ENCODE measurements at regions not wholly inside any gene's neighbourhood (a gene's known extent, or its start where the extent isn't known, plus 50 kb on each side); places are given as distances from the start of the nearest gene placed in this dataset.

DNA sequence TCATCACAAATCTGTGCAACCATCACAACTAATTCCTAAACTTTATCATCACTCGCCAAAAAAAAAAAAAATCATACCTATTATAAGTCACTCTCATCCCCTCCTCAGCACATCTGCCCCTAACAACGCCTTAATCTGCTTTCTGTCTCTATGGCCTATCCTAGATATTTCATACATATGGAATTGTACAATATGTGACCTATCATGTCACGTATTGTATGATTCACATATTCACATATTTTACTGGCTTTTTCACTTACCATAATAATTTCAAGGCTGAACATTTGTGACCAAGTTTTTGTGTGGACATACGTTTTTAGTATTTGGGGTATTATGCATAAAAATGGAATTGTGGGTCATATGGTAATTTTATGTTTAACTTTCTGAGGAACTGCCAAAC, 400.7 kb downstream of the DAD1 start:
- Histone ChIP-seq H2AK5ac (ENCODE audit: low read depth, low read length) (no peak overlapping the region), H3K14ac (replicated peaks; ENCODE audit: low read depth, low read length) (no peak overlapping the region), H3K4me1 (ENCODE audit: control insufficient read depth, insufficient read depth, low read length) (peaks cover 13% of the 10 kb centered on the region), H3K36me3 (ENCODE audit: control insufficient read depth, insufficient read depth, low read length) (no peaks in the 10 kb centered on the region), H3K9me1 (ENCODE audit: insufficient read depth, low read length) (peaks cover 7% of the 10 kb centered on the region), H2AK9ac (replicated peaks; ENCODE audit: low read depth, low read length, poor library complexity) (no peak overlapping the region), H3K27me3 (ENCODE audit: control insufficient read depth, insufficient read depth, low read length) (no peaks in the 10 kb centered on the region), H3K4me2 (ENCODE audit: low read depth, low read length) (no peak overlapping the region), H3K4ac (ENCODE audit: low read depth, low read length) (peak overlapping the region; percentile 59; the same call in 1 of the 2 replicates), H3K9me3 (ENCODE audit: control insufficient read depth, insufficient read depth, low read length) (no peaks in the 10 kb centered on the region), H2BK120ac (ENCODE audit: low read depth, low read length) (peak overlapping the region; percentile 72; the same call in 1 of the 2 replicates), H3K18ac (ENCODE audit: low read depth, low read length) (peak overlapping the region; percentile 84; the same call in 1 of the 2 replicates), H2BK5ac (ENCODE audit: low read depth, low read length, poor library complexity, severe bottlenecking) (peak overlapping the region; percentile 75), H3K27ac (ENCODE audit: insufficient read depth, low read length) (no peak overlapping the region), H3K4me3 (ENCODE audit: insufficient read depth, low read depth, low read length) (no peak overlapping the region), H3K23ac (ENCODE audit: low read depth, low read length) (no peak overlapping the region), H4K5ac (ENCODE audit: low read depth, low read length) (no peak overlapping the region), H4K20me1 (ENCODE audit: insufficient read depth, low read length) (no peaks in the 10 kb centered on the region), H3K56ac (ENCODE audit: extremely low read depth, insufficient read depth, low read length) (no peak overlapping the region), H3K79me1 (ENCODE audit: low read depth in 1 of 2, low read length in 2 of 2) (no peaks in the 10 kb centered on the region), H4K91ac (ENCODE audit: insufficient read depth, low read depth, low read length) (no peak overlapping the region), H2BK15ac (ENCODE audit: low read depth, low read length) (peak overlapping the region; percentile 94; the same call in 1 of the 3 replicates), H4K8ac (ENCODE audit: low read depth in 2 of 2, low read length in 2 of 2) (peak overlapping the region in 1 of 2 experiments; percentile 67; a peak in 1 of 4 replicates), H2BK20ac (ENCODE audit: low read depth, low read length) (peak overlapping the region; percentile 73; the same call in 1 of the 2 replicates), H3K9ac (ENCODE audit: low read depth, low read length) (no peak overlapping the region), H2AFZ (replicated peaks; ENCODE audit: low read length, poor library complexity) (no peak overlapping the region)
- in situ Hi-C loops (cut with MboI; ENCODE audit: low sequenced_read_pairs), result no loop called here
- peak; percentile 85 for DNase-seq
- ChIA-PET POLR2A (ENCODE audit: unreplicated experiment) (no interaction called here), CTCF (no interaction called here)
- no TSS peak for BruUV-seq (replicated peaks)
- intact Hi-C loops (cut with micrococcal nuclease), result no loop called here
- WGBS, 2 experiments (ENCODE audit: extremely low coverage in 2 of 2, insufficient read length in 1 of 2), result 100% methylated on average over 1 of the region's 4 CpGs; no CpG with 5 or more reads in 1 of the 2 experiments
- dilution Hi-C loops (cut with HindIII; ENCODE audit: low sequenced_read_pairs, unreplicated experiment), result no loop called here
- no peak for TF ChIP-seq POLR2A (IDR thresholded peaks at IDR 0.05; ENCODE audit: low read depth, low read length)
- TF ChIP-seq RCOR1 (IDR thresholded peaks at IDR 0.05; ENCODE audit: insufficient replicate concordance, low read length), result no peak
- no peak for TF ChIP-seq MAFK (IDR thresholded peaks at IDR 0.05; ENCODE audit: low read depth, low read length)
- no peak for TF ChIP-seq RAD21 (IDR thresholded peaks at IDR 0.05; ENCODE audit: low read length)
- TF ChIP-seq, protein P1, sequence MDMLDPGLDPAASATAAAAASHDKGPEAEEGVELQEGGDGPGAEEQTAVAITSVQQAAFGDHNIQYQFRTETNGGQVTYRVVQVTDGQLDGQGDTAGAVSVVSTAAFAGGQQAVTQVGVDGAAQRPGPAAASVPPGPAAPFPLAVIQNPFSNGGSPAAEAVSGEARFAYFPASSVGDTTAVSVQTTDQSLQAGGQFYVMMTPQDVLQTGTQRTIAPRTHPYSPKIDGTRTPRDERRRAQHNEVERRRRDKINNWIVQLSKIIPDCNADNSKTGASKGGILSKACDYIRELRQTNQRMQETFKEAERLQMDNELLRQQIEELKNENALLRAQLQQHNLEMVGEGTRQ (IDR thresholded peaks at IDR 0.05; ENCODE audit: low read depth, low read length), result no peak
- no peak for ATAC-seq (ENCODE audit: low read depth)

Data from IMR-90 (cell line).